ENCODE measurements at regions not wholly inside any gene's neighbourhood (a gene's known extent, or its start where the extent isn't known, plus 50 kb on each side); places are given as distances from the start of the nearest gene placed in this dataset.

DNA sequence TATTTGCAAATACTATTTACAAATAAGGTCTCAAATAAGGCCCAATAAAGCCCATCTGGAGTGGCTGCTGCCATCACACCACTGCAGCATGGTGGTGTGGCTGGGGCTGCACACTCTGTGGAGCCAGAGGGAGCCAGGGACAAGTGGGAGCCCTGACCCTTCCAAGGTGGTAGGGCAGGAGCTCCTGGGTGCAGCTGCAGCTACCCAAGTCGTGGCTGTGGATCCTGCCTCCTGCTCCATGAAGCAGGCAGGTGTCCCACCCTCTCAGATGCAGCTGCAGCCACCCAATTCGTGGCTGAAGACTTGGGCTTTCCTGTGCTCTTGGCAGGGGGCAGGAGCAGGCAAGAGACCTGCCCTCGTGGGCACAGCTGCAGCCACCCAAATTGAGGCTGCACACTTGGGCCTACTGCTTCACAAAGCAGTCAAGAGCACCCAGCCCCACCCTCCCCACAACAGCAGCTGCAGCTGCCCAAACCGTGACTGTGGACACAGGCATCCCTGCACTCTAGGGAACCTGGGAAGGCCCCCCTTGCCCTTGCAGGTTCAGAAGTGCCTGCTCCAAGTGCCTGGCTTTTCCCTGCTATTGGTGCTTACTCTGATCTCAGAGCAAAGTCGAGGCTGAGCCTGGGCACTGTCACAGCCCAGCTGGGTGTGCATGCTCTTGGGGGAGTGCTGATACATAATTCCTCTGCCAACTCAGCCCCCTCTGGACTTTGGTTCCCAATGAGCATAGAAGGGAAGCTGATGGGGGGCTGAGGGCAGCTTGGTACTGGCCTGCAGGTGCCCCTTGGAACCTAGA, 614.8 kb downstream of the PCDH18 start:
- DNase-seq (no peak), ATAC-seq (ENCODE audit: low read depth) (no peak)
- Histone ChIP-seq H2AFZ (ENCODE audit: insufficient read depth, low read depth, low read length, poor library complexity, severe bottlenecking) (no peak overlapping the region), H3K27me3 (replicated peaks in 1 of 4; ENCODE audit: control extremely low read depth in 1 of 4, control insufficient read depth in 3 of 4, insufficient read depth in 4 of 4, low read length in 3 of 4) (no peaks in the 10 kb centered on the region), H3K9ac (ENCODE audit: low read length) (no peak overlapping the region), H3K27ac (ENCODE audit: low read length in 2 of 2) (no peak overlapping the region), H3K9me3 (ENCODE audit: control extremely low read depth in 1 of 3, control insufficient read depth in 2 of 3, insufficient read depth in 1 of 3, low read length in 2 of 3) (peaks cover 0 to 15% (median 0%) of the 10 kb centered on the region in 3 donors), H3K4me2 (replicated peaks; ENCODE audit: low read depth, low read length, poor library complexity, severe bottlenecking) (no peak overlapping the region), H4K20me1 (ENCODE audit: control insufficient read depth, insufficient read depth, low read length, poor library complexity, severe bottlenecking) (no peaks in the 10 kb centered on the region), H3K4me1 (ENCODE audit: control insufficient read depth in 2 of 2, insufficient read depth in 2 of 2, low read length in 2 of 2) (no peaks in the 10 kb centered on the region), H3K79me2 (ENCODE audit: control insufficient read depth, insufficient read depth, low read length) (no peaks in the 10 kb centered on the region), H3K36me3 (replicated peaks in 1 of 2; ENCODE audit: control extremely low read depth in 1 of 2, control insufficient read depth in 1 of 2, extremely low read depth in 1 of 2, insufficient read depth in 2 of 2, low read length in 1 of 2) (no peaks in the 10 kb centered on the region), H3K4me3 (ENCODE audit: control extremely low read depth in 1 of 5, extremely low read depth in 1 of 5, insufficient read depth in 1 of 5, low read depth in 2 of 5, low read length in 4 of 5) (no peak overlapping the region)
- CTCF ChIA-PET, result no interaction called here
- no peaks in the 10 kb centered on the region for H3K27me3 Mint-ChIP-seq
- H3K9me3 Mint-ChIP-seq (ENCODE audit: insufficient read depth), result no peaks in the 10 kb centered on the region
- no peaks in the 10 kb centered on the region for H3K4me1 Mint-ChIP-seq
- TF ChIP-seq CTCF (IDR thresholded peaks at IDR 0.05), result no peak
- TF ChIP-seq EZH2 (IDR thresholded peaks at IDR 0.05; ENCODE audit: borderline replicate concordance, insufficient read depth, low read depth, low read length, poor library complexity, severe bottlenecking), result no peak
- POLR2A ChIA-PET, result no interaction called here
- no peak overlapping the region for H3K4me3 Mint-ChIP-seq
- WGBS (ENCODE audit: insufficient coverage), result 54% methylated on average over 5 of the region's 5 CpGs
- no peak overlapping the region for H3K27ac Mint-ChIP-seq
- intact Hi-C loops (cut with micrococcal nuclease), result no loop called here

DNA sequence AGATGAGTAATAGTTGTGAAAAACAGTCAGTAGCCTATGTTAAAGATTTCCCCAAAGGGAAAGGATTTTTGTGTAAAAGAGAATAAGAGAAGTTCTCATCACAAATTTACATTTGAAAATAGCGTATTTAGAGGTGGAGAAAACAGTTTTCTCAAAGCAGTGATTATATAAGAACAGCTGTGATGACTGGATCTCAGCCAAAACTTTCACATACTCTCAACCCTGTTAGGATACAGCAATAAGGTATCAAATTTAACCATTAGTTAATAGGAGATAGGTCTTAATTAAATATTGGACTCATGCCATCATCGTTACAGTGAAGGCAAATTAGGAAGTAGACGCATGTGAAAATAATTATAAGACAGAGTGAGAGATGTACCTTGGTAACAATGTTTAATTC, 622.7 kb downstream of the PCDH18 start:
- H3K27ac Mint-ChIP-seq, result no peak overlapping the region
- no peak for TF ChIP-seq CTCF (IDR thresholded peaks at IDR 0.05)
- TF ChIP-seq EZH2 (IDR thresholded peaks at IDR 0.05; ENCODE audit: borderline replicate concordance, insufficient read depth, low read depth, low read length, poor library complexity, severe bottlenecking), result no peak
- Histone ChIP-seq H3K4me2 (replicated peaks; ENCODE audit: low read depth, low read length, poor library complexity, severe bottlenecking) (no peak overlapping the region), H3K4me1 (ENCODE audit: control insufficient read depth in 2 of 2, insufficient read depth in 2 of 2, low read length in 2 of 2) (no peaks in the 10 kb centered on the region), H3K4me3 (ENCODE audit: control extremely low read depth in 1 of 5, extremely low read depth in 1 of 5, insufficient read depth in 1 of 5, low read depth in 2 of 5, low read length in 4 of 5) (no peak overlapping the region), H4K20me1 (ENCODE audit: control insufficient read depth, insufficient read depth, low read length, poor library complexity, severe bottlenecking) (no peaks in the 10 kb centered on the region), H3K36me3 (replicated peaks in 1 of 2; ENCODE audit: control extremely low read depth in 1 of 2, control insufficient read depth in 1 of 2, extremely low read depth in 1 of 2, insufficient read depth in 2 of 2, low read length in 1 of 2) (no peaks in the 10 kb centered on the region), H3K79me2 (ENCODE audit: control insufficient read depth, insufficient read depth, low read length) (no peaks in the 10 kb centered on the region), H3K27ac (ENCODE audit: low read length in 2 of 2) (no peak overlapping the region), H3K9ac (ENCODE audit: low read length) (no peak overlapping the region), H2AFZ (ENCODE audit: insufficient read depth, low read depth, low read length, poor library complexity, severe bottlenecking) (no peak overlapping the region), H3K9me3 (ENCODE audit: control extremely low read depth in 1 of 3, control insufficient read depth in 2 of 3, insufficient read depth in 1 of 3, low read length in 2 of 3) (no peaks in the 10 kb centered on the region), H3K27me3 (replicated peaks in 1 of 4; ENCODE audit: control extremely low read depth in 1 of 4, control insufficient read depth in 3 of 4, insufficient read depth in 4 of 4, low read length in 3 of 4) (no peaks in the 10 kb centered on the region)
- POLR2A ChIA-PET, result no interaction called here
- peaks cover 3% of the 10 kb centered on the region for H3K9me3 Mint-ChIP-seq (ENCODE audit: insufficient read depth)
- CTCF ChIA-PET, result no interaction called here
- H3K4me1 Mint-ChIP-seq, result no peaks in the 10 kb centered on the region
- 90% methylated on average over 2 of the region's 3 CpGs for WGBS (ENCODE audit: insufficient coverage)
- intact Hi-C loops (cut with micrococcal nuclease), result no loop called here
- no peak overlapping the region for H3K4me3 Mint-ChIP-seq
- ATAC-seq (ENCODE audit: low read depth) (no peak), DNase-seq (no peak)
- H3K27me3 Mint-ChIP-seq, result no peaks in the 10 kb centered on the region
